NCI-H1417 treated with DMSO at 0.1 percent for 48 hours (cell line): ENCODE measurements at regions not wholly inside any gene's neighbourhood (a gene's known extent, or its start where the extent isn't known, plus 50 kb on each side); places are given as distances from the start of the nearest gene placed in this dataset.
"Not testable (repeated sequence)": the region's sequence is repeated elsewhere in the genome, so short reads cannot be mapped to it uniquely, and the experiment has no call there.

Source experiments
- DNase-seq: peaks from one replicate; lab custom pipeline; 2025; lab: John Stamatoyannopoulos, UW

DNA sequence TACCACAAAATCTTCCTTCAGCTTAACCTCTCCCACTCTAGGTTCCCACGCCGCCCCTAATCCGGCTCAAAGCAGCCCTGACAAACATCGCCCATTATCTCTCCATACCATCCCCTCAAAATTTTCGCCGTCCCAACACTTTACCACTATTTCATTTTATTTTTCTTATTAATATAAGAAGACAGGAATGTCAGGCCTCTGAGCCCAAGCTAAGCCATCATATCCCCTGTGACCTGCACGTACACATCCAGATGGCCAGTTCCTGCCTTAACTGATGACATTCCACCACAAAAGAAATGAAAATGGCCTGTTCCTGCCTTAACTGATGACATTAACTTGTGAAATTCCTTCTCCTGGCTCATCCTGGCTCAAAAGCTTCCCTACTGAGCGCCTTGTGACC lies 243.4 kb upstream of the PROK2 start:
- not testable (repeated sequence) for DNase-seq

DNA sequence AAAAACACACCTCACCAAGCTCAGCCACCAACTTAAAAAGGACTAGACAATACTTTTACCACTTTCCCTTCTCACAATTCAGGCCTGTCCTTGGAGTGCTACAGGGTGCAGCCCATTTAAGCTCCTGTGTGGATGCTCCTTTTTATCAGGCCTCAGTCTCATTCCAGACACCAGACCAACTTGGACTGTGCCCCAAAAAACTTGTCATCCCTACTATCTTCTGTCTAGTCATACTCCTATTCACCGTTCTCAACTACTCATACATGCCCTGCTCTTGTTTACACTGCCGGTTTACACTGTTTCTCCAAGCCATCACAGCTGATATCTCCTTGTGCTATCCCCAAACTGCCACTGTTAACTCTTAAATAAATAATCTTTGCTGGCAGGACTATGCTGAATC lies 242.8 kb upstream of the PROK2 start:
- DNase-seq: not testable (repeated sequence)

DNA sequence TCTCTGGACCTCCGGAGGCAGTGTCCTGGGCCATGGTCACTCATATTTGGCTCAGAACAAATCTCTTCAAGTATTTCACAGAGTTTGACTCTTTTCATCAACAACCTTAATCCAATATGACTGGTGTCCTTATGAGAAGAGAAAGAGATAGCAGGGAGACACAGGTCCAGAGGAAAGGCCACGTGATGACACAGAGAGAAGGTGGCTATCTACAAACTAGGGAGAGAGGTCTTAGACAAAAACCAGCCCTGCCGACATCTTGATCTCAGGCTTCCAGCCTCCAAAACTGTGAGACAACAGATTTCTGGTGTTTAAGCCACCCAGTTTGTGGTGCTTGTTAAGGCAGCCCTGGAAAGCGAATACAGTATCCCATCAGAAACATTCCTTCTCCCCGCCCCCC lies 237.1 kb upstream of the PROK2 start:
- no peak for DNase-seq

- no peak for DNase-seq
Measured at GRCh38 chr3:72021531-72021930, 236.6 kb upstream of the PROK2 start.

- DNase-seq: no peak
Measured at GRCh38 chr3:72018343-72018984, 233.5 kb upstream of the PROK2 start.

DNA sequence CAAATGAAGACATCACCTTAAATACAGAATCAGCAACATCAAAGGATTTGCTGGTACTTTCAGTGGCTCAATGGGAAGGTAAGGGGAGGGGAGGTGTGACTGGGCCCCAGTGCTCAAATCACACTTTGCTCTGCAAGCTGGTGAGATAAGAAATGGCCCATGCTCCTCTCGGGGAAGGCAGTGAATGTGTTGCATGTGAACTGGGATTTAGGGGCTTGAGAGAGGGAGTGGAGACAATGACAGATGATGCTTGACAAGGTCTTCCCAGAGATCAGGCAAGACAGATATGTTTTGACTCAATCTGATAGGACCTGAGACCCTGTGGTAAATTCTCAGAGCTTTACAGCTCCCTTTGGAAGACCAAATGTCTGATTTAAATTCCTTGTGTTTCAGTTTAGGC lies 233.0 kb upstream of the PROK2 start:
- DNase-seq: no peak

GRCh38 chr3:72017311-72017710 lies 232.4 kb upstream of the PROK2 start:
- no peak for DNase-seq

DNA sequence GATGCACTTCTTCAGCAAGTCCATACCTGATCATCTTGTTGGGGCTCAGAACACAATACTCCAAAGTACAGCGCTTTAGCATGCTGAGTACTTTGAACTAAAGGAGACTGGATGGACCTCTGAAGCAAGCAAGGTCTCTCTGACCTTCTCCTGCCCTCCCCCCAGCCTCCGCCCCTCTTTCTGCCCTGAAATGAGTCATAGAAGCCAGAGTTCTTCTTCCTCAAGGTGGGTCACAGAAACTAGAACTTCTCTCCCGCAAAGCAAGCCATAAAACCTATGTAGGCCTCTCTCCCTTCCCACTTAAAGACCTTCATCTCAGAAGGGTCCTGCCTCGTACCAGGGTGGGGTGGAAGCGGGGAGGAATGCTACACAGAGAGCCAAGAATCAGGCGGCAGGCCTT lies 230.5 kb upstream of the PROK2 start:
- no peak for DNase-seq

DNA sequence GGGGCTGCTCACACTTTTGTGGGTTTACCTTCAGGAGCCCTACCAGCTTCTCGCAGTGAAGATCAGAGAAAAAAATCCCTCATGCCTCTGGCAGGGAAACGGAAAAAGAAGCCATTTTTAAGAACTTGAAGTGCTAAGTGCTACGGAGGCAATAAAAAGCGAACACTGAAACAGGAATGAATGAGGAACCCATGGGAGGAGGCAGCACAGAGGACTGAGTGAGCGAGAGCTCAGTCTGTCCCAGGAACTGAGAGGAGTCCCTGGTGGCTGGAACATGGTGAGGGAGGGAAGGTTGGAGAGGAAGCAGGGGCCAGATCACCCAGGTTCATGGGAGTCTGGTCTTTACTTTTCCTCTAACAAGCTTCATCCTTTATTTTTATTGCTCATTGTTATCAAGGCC lies 228.1 kb upstream of the PROK2 start:
- DNase-seq: no peak

DNA sequence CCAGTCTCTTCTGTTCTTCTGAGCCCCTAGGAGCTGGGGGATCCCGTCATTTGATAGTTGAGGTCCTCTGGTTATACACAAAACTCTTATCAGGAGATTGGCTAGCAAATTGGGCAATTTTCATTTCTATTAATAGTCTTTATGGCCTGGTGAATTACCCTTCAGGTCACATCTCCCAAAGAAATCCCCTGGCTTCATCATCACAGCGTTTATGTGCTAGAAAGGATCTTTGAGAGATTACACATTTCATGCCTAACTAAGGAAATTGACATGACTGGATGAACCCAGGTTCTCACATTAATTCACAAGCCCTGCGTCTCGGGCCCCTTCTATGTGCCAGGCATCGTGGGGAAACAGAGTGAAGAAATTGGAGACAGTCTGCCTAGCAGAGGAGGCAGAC lies 227.4 kb upstream of the PROK2 start:
- DNase-seq: no peak

GRCh38 chr3:72011485-72011884 lies 226.5 kb upstream of the PROK2 start:
- DNase-seq: no peak

- no peak for DNase-seq
Measured at GRCh38 chr3:72009851-72010443, 225.0 kb upstream of the PROK2 start.

DNA sequence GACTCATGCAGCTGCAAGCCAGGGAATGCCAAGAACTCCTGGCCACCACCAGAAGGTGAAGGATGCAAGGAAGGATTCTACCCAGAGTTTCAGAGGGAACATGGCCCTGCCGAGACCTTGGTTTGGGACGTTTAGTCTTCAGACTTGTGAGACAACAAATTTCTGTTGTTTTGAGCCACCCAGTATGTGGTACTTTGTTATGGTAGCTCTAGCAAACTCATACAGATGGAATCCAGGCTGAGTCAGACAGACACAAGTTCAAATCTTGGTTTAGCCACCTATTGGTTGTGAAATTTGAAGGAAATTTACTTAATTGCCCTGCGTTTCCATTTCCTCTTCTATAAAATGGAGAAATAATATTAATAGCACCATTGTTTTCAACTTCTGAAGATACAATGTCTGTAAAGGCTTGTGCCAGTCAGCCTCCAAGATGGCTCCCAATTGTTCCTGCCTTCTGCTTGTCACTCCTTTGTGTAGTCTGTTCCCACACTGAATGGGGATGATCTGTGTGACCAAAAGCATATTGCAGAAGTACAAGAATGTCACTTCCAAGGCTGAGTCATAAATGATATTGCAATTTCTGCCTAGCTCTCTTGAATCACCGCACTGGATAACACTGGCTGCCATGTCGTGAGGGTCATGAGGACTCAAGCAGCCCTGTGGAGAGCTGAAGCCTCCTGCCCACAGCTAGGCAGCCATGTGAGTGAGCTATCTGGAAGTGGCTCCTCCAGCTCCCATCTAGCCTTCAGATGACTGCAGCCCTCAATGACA lies 223.5 kb upstream of the PROK2 start:
- DNase-seq: no peak

- no peak for DNase-seq
Measured at GRCh38 chr3:72006631-72007556, 221.9 kb upstream of the PROK2 start.

GRCh38 chr3:72004749-72005292 lies 219.9 kb upstream of the PROK2 start:
- DNase-seq: no peak

DNA sequence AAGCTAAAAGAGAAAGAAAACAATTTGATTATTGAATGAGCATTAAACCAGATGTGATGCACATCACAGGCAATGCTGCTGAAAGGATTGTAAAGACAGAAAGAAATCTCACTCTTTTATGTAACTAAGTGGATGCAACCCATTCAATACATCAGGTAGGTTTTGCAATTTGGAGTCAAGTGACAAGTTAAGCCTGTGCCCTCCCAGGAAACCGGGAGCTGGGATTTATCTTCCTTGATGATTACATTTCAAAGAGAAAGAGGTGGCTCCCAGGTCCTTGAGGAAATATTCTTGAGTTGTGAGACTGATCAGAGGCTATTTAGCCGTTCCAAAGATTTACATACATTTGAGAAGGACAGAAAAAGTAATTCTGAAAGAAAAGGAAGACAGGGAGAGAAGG lies 219.0 kb upstream of the PROK2 start:
- no peak for DNase-seq

- no peak for DNase-seq
Measured at GRCh38 chr3:72001758-72002157, 216.8 kb upstream of the PROK2 start.

GRCh38 chr3:71998995-71999673 lies 214.2 kb upstream of the PROK2 start:
- no peak for DNase-seq

- DNase-seq: no peak
Measured at GRCh38 chr3:71997066-71997653, 212.2 kb upstream of the PROK2 start.

- no peak for DNase-seq
Measured at GRCh38 chr3:71994906-71995305, 210.0 kb upstream of the PROK2 start.

- no peak for DNase-seq
Measured at GRCh38 chr3:71994203-71994602, 209.3 kb upstream of the PROK2 start.
